Trophoblast cell (in vitro differentiated cells and primary cell): ENCODE measurements at regions not wholly inside any gene's neighbourhood (a gene's known extent, or its start where the extent isn't known, plus 50 kb on each side); places are given as distances from the start of the nearest gene placed in this dataset.

Source experiments
- DNase-seq, 2 donors: peaks; one replicate each; pipeline ENCODE4 v3.0.0-alpha.2; 2016
- H2AFZ ChIP-seq: 2 replicates; pipeline ENCODE4 v1.6.1; 2013; ENCODE audit warnings: low read length, moderate library complexity, mild to moderate bottlenecking; ENCODE audit not compliant: insufficient read depth, poor library complexity
- H2AK5ac ChIP-seq: 2 replicates; pipeline ENCODE4 v1.6.1; 2013; ENCODE audit warnings: mild to moderate bottlenecking, low read length
- H2BK120ac ChIP-seq: 2 replicates; pipeline ENCODE4 v1.6.1; 2013; ENCODE audit warnings: low read length, mild to moderate bottlenecking, moderate library complexity; ENCODE audit not compliant: insufficient read depth, poor library complexity
- H2BK12ac ChIP-seq: 2 replicates; pipeline ENCODE4 v1.6.1; 2013; ENCODE audit warnings: mild to moderate bottlenecking, low read length, moderate library complexity
- H2BK5ac ChIP-seq: 2 replicates; pipeline ENCODE4 v1.6.1; 2013; ENCODE audit warnings: low read length, low read depth, moderate library complexity, mild to moderate bottlenecking; ENCODE audit not compliant: poor library complexity
- H3K14ac ChIP-seq: 2 replicates; pipeline ENCODE4 v1.6.1; 2013; ENCODE audit warnings: mild to moderate bottlenecking, low read length
- H3K18ac ChIP-seq: 2 replicates; pipeline ENCODE4 v1.6.1; 2013; ENCODE audit warnings: mild to moderate bottlenecking, low read length
- H3K23ac ChIP-seq: 2 replicates; pipeline ENCODE4 v1.6.1; 2013; ENCODE audit warnings: low read length
- H3K27ac ChIP-seq: 2 replicates; pipeline ENCODE4 v1.5.1; 2013; ENCODE audit warnings: low read depth, mild to moderate bottlenecking, inconsistent platforms, low read length, moderate library complexity
- H3K27me3 ChIP-seq: 2 replicates; pipeline ENCODE4 v1.6.1; 2013; ENCODE audit warnings: inconsistent platforms, mild to moderate bottlenecking, low read length, moderate library complexity; ENCODE audit not compliant: insufficient read depth
- H3K36me3 ChIP-seq, 2 experiments: 1 replicate in 1 of 2; 2 replicates in 1 of 2; pipeline ENCODE4 v1.6.1; 2013; ENCODE audit warnings: low read length in 2 of 2, mild to moderate bottlenecking in 2 of 2, moderate library complexity in 1 of 2; ENCODE audit not compliant: insufficient read depth in 2 of 2, control insufficient read depth in 1 of 2
- H3K4ac ChIP-seq: 2 replicates; pipeline ENCODE4 v1.6.1; 2013; ENCODE audit warnings: low read depth, mild to moderate bottlenecking, low read length, moderate library complexity
- H3K4me1 ChIP-seq, 2 experiments: 1 replicate in 1 of 2; 2 replicates in 1 of 2; pipeline ENCODE4 v1.6.1; 2013; ENCODE audit warnings: low read length in 2 of 2, mild to moderate bottlenecking in 2 of 2, moderate library complexity in 1 of 2; ENCODE audit not compliant: insufficient read depth in 2 of 2, control insufficient read depth in 1 of 2
- H3K4me2 ChIP-seq: 2 replicates; pipeline ENCODE4 v1.6.1; 2013; ENCODE audit warnings: inconsistent platforms, mild to moderate bottlenecking, low read length, moderate library complexity
- H3K4me3 ChIP-seq: 2 replicates; pipeline ENCODE4 v1.5.1; 2013; ENCODE audit warnings: mild to moderate bottlenecking, low read depth, low read length, inconsistent platforms
- H3K79me1 ChIP-seq: one replicate; pipeline ENCODE4 v1.6.1; 2013; ENCODE audit warnings: low read length
- H3K79me2 ChIP-seq: 2 replicates; pipeline ENCODE4 v1.6.1; 2013; ENCODE audit warnings: low read length, mild to moderate bottlenecking; ENCODE audit not compliant: control insufficient read depth, insufficient read depth, poor library complexity
- H3K9ac ChIP-seq: 2 replicates; pipeline ENCODE4 v1.6.1; 2013; ENCODE audit warnings: mild to moderate bottlenecking, low read length
- H3K9me3 ChIP-seq: 2 replicates; pipeline ENCODE4 v1.6.1; 2013; ENCODE audit warnings: low read depth, mild to moderate bottlenecking, control low read depth, inconsistent platforms, low read length; ENCODE audit not compliant: insufficient read depth
- H4K12ac ChIP-seq: 2 replicates; pipeline ENCODE4 v1.6.1; 2013; ENCODE audit warnings: low read depth, mild to moderate bottlenecking, low read length, moderate library complexity
- H4K8ac ChIP-seq: 2 replicates; pipeline ENCODE4 v1.6.1; 2013; ENCODE audit warnings: low read depth, mild to moderate bottlenecking, low read length, moderate library complexity
- H4K91ac ChIP-seq: one replicate; pipeline ENCODE4 v1.6.1; 2013; ENCODE audit warnings: low read depth, mild to moderate bottlenecking, low read length, moderate library complexity
- WGBS: extraction: QIAGEN DNeasy Blood & Tissue Kit; methylation state at CpG from one replicate; pipeline ENCODE4 v1.1.7; 2013; ENCODE audit warnings: missing lambda C conversion rate; ENCODE audit not compliant: insufficient read length, insufficient coverage; ENCODE audit errors: extremely low coverage; 5-methylcytosine and 5-hydroxymethylcytosine counted together

GRCh38 chr17:79444198-79444597, 166.7 kb downstream of the RBFOX3 start:
- no peak overlapping the region for H2AK5ac ChIP-seq
- no peak overlapping the region for H3K18ac ChIP-seq
- no peaks in the 10 kb centered on the region for H3K79me2 ChIP-seq
- H4K91ac ChIP-seq, result no peak overlapping the region
- H3K9ac ChIP-seq, result no peak overlapping the region
- no peak overlapping the region for H4K12ac ChIP-seq
- no peaks in the 10 kb centered on the region for H3K36me3 ChIP-seq
- no CpG with 5 or more reads among the region's 4 CpGs for WGBS
- H3K27me3 ChIP-seq, result no peaks in the 10 kb centered on the region
- H3K4me2 ChIP-seq, result no peak overlapping the region
- H3K79me1 ChIP-seq, result no peaks in the 10 kb centered on the region
- H3K27ac ChIP-seq, result no peak overlapping the region
- H2BK12ac ChIP-seq, result no peak overlapping the region
- no peak overlapping the region for H4K8ac ChIP-seq
- peaks cover 4% of the 10 kb centered on the region for H3K9me3 ChIP-seq
- H3K4me3 ChIP-seq, result no peak overlapping the region
- no peak overlapping the region for H3K23ac ChIP-seq
- no peaks in the 10 kb centered on the region for H3K4me1 ChIP-seq
- DNase-seq, result no peak
- no peak overlapping the region for H2BK5ac ChIP-seq
- H3K14ac ChIP-seq, result no peak overlapping the region
- no peak overlapping the region for H2AFZ ChIP-seq
- H2BK120ac ChIP-seq, result no peak overlapping the region
- H3K4ac ChIP-seq, result no peak overlapping the region

GRCh38 chr17:79443026-79443425, 167.8 kb downstream of the RBFOX3 start:
- no peak overlapping the region for H4K91ac ChIP-seq
- no peaks in the 10 kb centered on the region for H3K79me1 ChIP-seq
- no peak for DNase-seq
- H3K27me3 ChIP-seq, result no peaks in the 10 kb centered on the region
- H3K9me3 ChIP-seq, result peaks cover 4% of the 10 kb centered on the region
- no peaks in the 10 kb centered on the region for H3K4me1 ChIP-seq
- no peak overlapping the region for H2BK5ac ChIP-seq
- no peak overlapping the region for H2BK120ac ChIP-seq
- H4K8ac ChIP-seq, result no peak overlapping the region
- H3K23ac ChIP-seq, result no peak overlapping the region
- H3K9ac ChIP-seq, result no peak overlapping the region
- no peak overlapping the region for H3K4me3 ChIP-seq
- H3K36me3 ChIP-seq, result no peaks in the 10 kb centered on the region
- no peak overlapping the region for H3K4me2 ChIP-seq
- H3K14ac ChIP-seq, result no peak overlapping the region
- no peak overlapping the region for H2AK5ac ChIP-seq
- no peaks in the 10 kb centered on the region for H3K79me2 ChIP-seq
- H3K4ac ChIP-seq, result no peak overlapping the region
- no peak overlapping the region for H2BK12ac ChIP-seq
- H4K12ac ChIP-seq, result no peak overlapping the region
- no peak overlapping the region for H3K18ac ChIP-seq
- H3K27ac ChIP-seq, result no peak overlapping the region
- no CpG with 5 or more reads among the region's 10 CpGs for WGBS
- no peak overlapping the region for H2AFZ ChIP-seq

- Histone ChIP-seq H3K4me3 (no peak overlapping the region), H2AK5ac (no peak overlapping the region), H3K27ac (no peak overlapping the region), H3K9me3 (peaks cover 2% of the 10 kb centered on the region), H4K12ac (no peak overlapping the region), H3K4me2 (no peak overlapping the region), H3K36me3 (no peaks in the 10 kb centered on the region), H3K79me2 (no peaks in the 10 kb centered on the region), H3K18ac (no peak overlapping the region), H2AFZ (no peak overlapping the region), H3K4ac (no peak overlapping the region), H3K9ac (no peak overlapping the region), H3K4me1 (no peaks in the 10 kb centered on the region), H3K23ac (no peak overlapping the region), H2BK12ac (no peak overlapping the region), H2BK120ac (no peak overlapping the region), H2BK5ac (no peak overlapping the region), H3K79me1 (no peaks in the 10 kb centered on the region), H3K14ac (no peak overlapping the region), H4K91ac (no peak overlapping the region), H3K27me3 (no peaks in the 10 kb centered on the region), H4K8ac (no peak overlapping the region)
- no CpG with 5 or more reads among the region's 15 CpGs for WGBS
- no peak for DNase-seq
Measured at GRCh38 chr17:79441356-79442160, 169.3 kb downstream of the RBFOX3 start.

GRCh38 chr17:79440251-79440650, 170.6 kb downstream of the RBFOX3 start:
- no peak overlapping the region for H3K4me2 ChIP-seq
- no peak overlapping the region for H3K9ac ChIP-seq
- H3K4me1 ChIP-seq, result no peaks in the 10 kb centered on the region
- no peak overlapping the region for H3K27ac ChIP-seq
- H2AK5ac ChIP-seq, result no peak overlapping the region
- H2BK120ac ChIP-seq, result no peak overlapping the region
- peaks cover 2% of the 10 kb centered on the region for H3K9me3 ChIP-seq
- no peak overlapping the region for H3K18ac ChIP-seq
- H3K27me3 ChIP-seq, result no peaks in the 10 kb centered on the region
- no peak overlapping the region for H2BK5ac ChIP-seq
- H4K12ac ChIP-seq, result no peak overlapping the region
- H3K23ac ChIP-seq, result no peak overlapping the region
- no CpG with 5 or more reads among the region's 14 CpGs for WGBS
- DNase-seq, result no peak
- H3K14ac ChIP-seq, result no peak overlapping the region
- H2BK12ac ChIP-seq, result no peak overlapping the region
- no peaks in the 10 kb centered on the region for H3K79me2 ChIP-seq
- no peak overlapping the region for H3K4ac ChIP-seq
- H3K4me3 ChIP-seq, result no peak overlapping the region
- H2AFZ ChIP-seq, result no peak overlapping the region
- no peak overlapping the region for H4K8ac ChIP-seq
- H4K91ac ChIP-seq, result no peak overlapping the region
- no peaks in the 10 kb centered on the region for H3K36me3 ChIP-seq
- no peaks in the 10 kb centered on the region for H3K79me1 ChIP-seq
